HG03439 (cell line): ENCODE measurements at regions not wholly inside any gene's neighbourhood (a gene's known extent, or its start where the extent isn't known, plus 50 kb on each side); places are given as distances from the start of the nearest gene placed in this dataset.

Experiments
- ATAC-seq: cut with Tn5 transposase; IDR thresholded peaks from one replicate; pipeline ENCODE4 v1.9.1; 2021; ENCODE audit warnings: mild to moderate bottlenecking, moderate library complexity; ENCODE audit not compliant: unreplicated experiment

GRCh38 chr10:92747066-92747465, 57.3 kb downstream of the HHEX start:
- no peak for ATAC-seq

DNA sequence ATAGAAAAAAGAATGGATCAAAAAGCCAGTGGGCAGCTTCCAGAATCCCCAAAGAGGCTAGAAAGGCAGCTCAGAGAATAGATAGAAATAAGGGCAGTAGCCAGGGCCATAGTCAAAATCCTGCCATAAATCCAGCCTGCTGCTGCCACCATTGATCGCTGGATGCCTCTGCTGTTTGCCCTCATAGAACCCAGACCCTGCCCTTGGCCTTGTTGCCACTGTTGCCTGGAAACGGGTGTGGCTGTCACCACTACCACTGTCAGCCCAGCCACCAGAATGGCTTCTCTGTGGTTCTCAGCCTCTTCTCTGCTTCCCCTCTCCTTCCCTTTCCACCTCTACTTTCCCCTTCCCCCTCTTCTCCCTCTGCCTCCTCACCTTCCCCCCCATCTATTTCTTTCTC, 57.8 kb downstream of the HHEX start:
- no peak for ATAC-seq

GRCh38 chr10:92750791-92751533, 61.2 kb downstream of the HHEX start:
- no peak for ATAC-seq

DNA sequence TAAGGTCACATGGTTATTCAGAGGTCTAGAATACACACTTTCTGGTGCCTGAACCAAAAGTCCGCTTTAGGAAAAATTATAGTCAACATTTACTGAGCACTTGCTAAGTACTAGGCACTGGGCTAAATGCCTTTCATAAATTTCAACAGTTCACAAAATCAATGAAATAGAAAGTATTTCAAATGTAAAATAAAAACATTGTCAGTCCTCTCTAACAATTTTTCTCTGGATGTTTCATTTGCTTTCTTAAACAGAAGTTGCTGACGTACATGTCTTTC, 61.7 kb downstream of the HHEX start:
- ATAC-seq, result no peak

DNA sequence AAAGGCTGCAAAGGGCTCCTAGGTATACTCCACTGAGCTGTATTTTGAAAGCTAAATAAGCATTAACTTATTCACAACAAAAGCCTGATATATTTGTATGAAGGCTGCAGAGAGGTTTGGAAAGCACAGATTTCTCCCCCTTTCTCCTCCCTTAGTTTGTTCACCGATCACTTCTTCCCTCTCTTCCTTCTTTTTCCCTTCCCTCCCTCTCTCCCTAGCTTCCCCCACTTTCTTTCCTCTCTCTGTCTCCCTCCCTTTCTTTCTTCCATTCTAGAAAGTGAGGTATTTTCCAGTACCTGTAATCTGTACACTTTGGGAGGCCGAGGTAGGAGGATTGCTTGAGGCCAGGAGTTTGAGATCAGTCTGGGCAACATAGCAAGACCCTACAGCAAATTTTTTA, 62.1 kb downstream of the HHEX start:
- ATAC-seq, result no peak

- no peak for ATAC-seq
These were observed 64.1 kb downstream of the HHEX start for GRCh38 chr10:92753865-92754264.

DNA sequence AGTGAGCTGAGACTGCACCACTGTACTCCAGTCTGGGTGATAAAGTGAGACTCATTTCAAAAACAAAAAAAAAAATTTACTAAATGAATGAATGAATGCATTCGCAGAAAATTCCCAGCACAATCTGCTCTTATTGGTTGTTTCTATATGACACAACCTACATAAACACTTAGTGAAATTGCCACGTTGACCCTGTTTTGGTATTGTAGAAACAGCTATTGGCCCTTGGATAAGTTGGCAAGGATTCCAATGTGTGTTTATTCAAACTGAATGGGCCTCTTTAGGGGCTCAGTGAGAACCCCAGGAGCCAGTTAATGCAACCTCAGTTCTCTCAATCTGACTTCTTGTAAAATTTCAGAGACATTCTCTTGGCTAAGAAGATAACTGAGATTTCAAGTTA, 66.0 kb downstream of the HHEX start:
- no peak for ATAC-seq

GRCh38 chr10:92756201-92757065, 66.7 kb downstream of the HHEX start:
- ATAC-seq, result peak; percentile 84

DNA sequence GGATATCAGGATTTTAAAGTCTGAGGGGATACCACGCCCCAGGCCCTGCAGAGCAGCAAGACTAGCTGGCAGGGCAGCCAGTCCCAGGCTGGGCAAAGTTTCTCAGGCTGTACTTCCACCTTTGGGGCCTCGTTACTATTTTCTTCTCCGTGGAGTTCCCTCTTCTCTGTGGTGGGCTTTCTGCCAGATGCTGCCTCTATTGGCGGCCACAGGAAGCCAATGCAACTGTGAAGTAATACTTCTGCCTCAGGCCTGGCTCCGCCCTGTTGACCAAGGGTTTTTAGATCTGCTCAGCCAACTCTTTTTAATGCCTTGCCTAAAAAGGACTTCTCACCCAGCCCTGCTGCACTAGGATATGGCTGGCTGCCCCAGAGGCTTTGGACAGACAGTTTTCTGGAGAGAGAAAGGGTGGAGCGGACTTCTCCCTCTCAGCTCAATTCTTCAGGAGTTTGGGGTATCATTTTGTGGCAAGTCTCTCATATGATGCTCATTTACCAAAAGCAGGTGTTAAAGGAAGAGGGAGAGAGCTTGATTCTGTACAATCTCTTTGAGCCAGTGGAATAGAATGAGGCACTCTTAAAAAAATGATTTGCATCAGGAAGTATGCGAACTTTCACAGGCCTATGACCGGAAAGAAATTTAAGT, 67.4 kb downstream of the HHEX start:
- peak; percentile 64 for ATAC-seq

GRCh38 chr10:92757711-92758104, 68.0 kb downstream of the HHEX start:
- no peak for ATAC-seq

GRCh38 chr10:92758594-92758993, 68.8 kb downstream of the HHEX start:
- no peak for ATAC-seq

GRCh38 chr10:92760609-92761008, 70.9 kb downstream of the HHEX start:
- no peak for ATAC-seq

DNA sequence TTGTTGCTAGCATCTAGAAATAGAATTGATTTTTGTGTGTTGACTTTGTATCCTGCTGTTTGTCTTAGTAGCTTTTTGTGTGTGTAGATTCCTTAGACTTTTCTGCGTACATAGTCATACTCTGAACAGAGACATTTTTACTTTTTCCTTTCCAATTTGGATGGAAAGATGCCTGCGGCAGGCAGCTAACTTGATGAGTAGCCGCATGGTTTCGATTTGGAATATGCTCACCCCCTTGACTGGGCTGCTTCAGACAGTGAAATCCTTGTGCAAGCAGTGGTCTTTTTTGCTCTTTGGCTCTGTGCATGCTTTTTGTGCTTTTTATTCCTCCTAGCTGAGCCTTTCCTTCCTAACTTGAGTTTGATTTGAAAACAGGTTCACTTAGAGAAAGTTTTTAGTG, 71.8 kb downstream of the HHEX start:
- no peak for ATAC-seq

GRCh38 chr10:92763634-92764155, 73.9 kb downstream of the HHEX start:
- no peak for ATAC-seq

GRCh38 chr10:92766451-92766850, 76.7 kb downstream of the HHEX start:
- ATAC-seq, result no peak

- no peak for ATAC-seq
These were observed 78.3 kb downstream of the HHEX start for GRCh38 chr10:92768104-92768503.

- no peak for ATAC-seq
These were observed 74.5 kb upstream of the EXOC6 start for GRCh38 chr10:92773776-92774175.

GRCh38 chr10:92778091-92778490, 70.2 kb upstream of the EXOC6 start:
- ATAC-seq, result no peak

DNA sequence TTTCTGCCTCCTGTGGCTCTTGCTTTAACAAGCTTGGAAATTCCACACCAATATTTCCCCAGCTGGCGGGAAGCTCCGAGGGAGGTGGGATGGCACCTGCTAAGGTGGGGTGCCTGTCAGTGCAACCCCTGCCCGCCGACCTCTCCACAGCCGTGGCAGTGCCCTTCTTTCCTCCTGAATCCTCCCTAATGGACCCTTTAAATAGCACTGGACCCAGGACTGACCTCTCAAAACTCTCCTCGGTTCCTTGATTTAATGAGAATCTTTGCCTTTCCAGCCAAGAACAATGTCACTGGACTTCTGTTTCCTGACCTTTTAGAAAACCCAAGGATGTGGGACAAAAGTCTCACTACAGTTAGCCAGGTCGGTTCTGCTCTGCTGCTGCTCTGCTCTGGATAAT, 63.2 kb upstream of the EXOC6 start:
- no peak for ATAC-seq

DNA sequence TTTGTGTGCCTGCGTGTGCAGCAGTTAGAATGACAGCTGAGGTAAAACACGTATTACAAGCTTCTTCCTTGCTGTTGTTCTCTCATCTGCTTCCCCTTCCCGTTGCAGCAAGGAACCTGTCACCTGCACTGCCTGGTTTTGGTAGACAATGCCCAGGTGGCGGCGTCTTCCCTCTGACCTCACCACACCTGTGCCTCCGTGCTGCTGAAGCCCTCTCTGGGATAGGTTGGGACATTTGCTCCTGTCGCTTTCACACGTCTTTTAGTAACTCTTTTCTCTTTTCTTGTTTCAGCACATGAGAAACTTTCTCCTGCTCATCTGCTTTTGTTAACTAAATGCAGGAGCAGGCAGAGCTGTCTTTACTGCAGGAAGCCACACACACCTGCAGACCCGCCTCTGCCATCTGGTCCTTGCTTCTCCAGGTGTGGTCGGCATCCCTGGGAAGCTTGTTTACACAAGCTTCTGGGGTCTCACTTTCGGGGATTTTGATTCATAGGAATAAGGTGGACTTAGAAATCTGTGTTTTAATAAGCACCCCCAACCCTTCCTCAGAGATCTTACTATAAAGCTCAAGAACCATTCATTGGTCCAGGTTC, 60.7 kb upstream of the EXOC6 start:
- no peak for ATAC-seq

DNA sequence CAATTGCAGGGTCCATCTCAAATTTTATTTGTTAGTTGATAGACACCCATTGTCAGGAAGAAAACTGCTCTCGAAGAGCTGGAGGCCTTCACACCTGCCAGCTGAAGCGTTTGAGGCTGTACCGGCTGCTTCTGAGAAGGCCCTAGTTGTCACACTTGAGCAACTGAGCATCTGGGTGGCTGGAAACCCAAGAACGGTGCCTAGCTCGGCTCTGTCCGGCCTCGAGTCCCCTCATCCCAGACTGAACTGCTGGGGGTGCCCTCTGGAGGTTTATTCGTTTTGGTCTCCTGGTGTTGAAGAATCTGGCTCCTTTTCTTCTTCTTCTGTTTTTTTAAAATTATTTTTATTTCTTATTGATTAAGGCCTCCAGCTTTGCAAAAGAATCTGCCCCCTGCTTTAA, 59.3 kb upstream of the EXOC6 start:
- no peak for ATAC-seq
